K562 (cell line): ENCODE measurements at regions not wholly inside any gene's neighbourhood (a gene's known extent, or its start where the extent isn't known, plus 50 kb on each side); places are given as distances from the start of the nearest gene placed in this dataset.

Source experiments
- BCL6 ChIP-seq: fragments of 250-450 bp; sonication (Bioruptor Pico); IDR thresholded peaks from 2 replicates; pipeline ENCODE4 v1.4.0; 2020
- BCLAF1 ChIP-seq, 2 experiments: fragments of 450-650 bp in 1 of 2; IDR thresholded peaks; 2 replicates each; pipeline ENCODE4 v1.6.1; 2011 to 2017; ENCODE audit warnings: low read depth in 2 of 2, antibody characterized with exemption in 1 of 2, borderline replicate concordance in 1 of 2, low read length in 1 of 2, mild to moderate bottlenecking in 1 of 2, mixed read lengths in 1 of 2; ENCODE audit not compliant: control insufficient read depth in 1 of 2
- BRCA1 ChIP-seq, 2 experiments: fragments of 450-650 bp in 1 of 2; sonication (generic) in 1 of 2; formaldehyde crosslinking in 1 of 2; IDR thresholded peaks; 2 replicates each; pipeline versions ENCODE4 v1.5.0 to v1.6.1; 2017 to 2020; ENCODE audit warnings: mild to moderate bottlenecking in 1 of 2, missing genetic modification reagents in 1 of 2
- BRD9 ChIP-seq: fragments of 450-650 bp; IDR thresholded peaks from 2 replicates; pipeline ENCODE4 v1.6.1; 2018; ENCODE audit warnings: low read depth; ENCODE audit not compliant: partially characterized antibody
- CBFA2T2 ChIP-seq: fragments of 450-650 bp; conservative IDR thresholded peaks from 2 replicates; pipeline ENCODE4 v1.6.1; 2017; ENCODE audit warnings: mild to moderate bottlenecking
- ESRRA ChIP-seq: fragments of 450-650 bp; IDR thresholded peaks from 2 replicates; pipeline ENCODE4 v1.6.1; 2014; ENCODE audit warnings: low read depth, mild to moderate bottlenecking, moderate library complexity, borderline replicate concordance
- HCFC1 ChIP-seq: IDR thresholded peaks from 2 replicates; pipeline ENCODE4 v1.6.1; 2012; ENCODE audit warnings: low read depth, low read length, improper control_type of control experiment
- LCOR ChIP-seq: sonication (generic); formaldehyde crosslinking; IDR thresholded peaks from 2 replicates; pipeline ENCODE4 v1.8.0; 2022; ENCODE audit warnings: mild to moderate bottlenecking, missing genetic modification reagents
- MCM7 ChIP-seq, 2 experiments: fragments of 450-650 bp; IDR thresholded peaks; 2 replicates each; pipeline ENCODE4 v1.6.1; 2016 to 2018
- MYNN ChIP-seq, 2 experiments: sonication (generic); formaldehyde crosslinking in 1 of 2; IDR thresholded peaks; 2 replicates each; pipeline versions ENCODE4 v1.5.0 to v1.6.1; 2016 to 2020; ENCODE audit warnings: antibody characterized with exemption in 1 of 2, missing genetic modification reagents in 1 of 2
- NCOR1 ChIP-seq: fragments of 450-650 bp; IDR thresholded peaks from 2 replicates; pipeline ENCODE4 v1.6.1; 2016; ENCODE audit warnings: mild to moderate bottlenecking, moderate library complexity
- NKRF ChIP-seq: fragments of 450-650 bp; IDR thresholded peaks from 2 replicates; pipeline ENCODE4 v1.6.1; 2016; ENCODE audit warnings: borderline replicate concordance
- NR2C2 ChIP-seq, 2 experiments: fragments of 200-800 bp in 1 of 2; sonication (Bioruptor generic) in 1 of 2; sonication (generic) in 1 of 2; formaldehyde crosslinking in 1 of 2; IDR thresholded peaks; 2 replicates each; pipeline versions ENCODE4 v1.6.1 to v1.8.0; 2016 to 2022; ENCODE audit warnings: mild to moderate bottlenecking in 1 of 2, missing compliant biosample characterization in 1 of 2, missing genetic modification characterization in 1 of 2, missing genetic modification reagents in 1 of 2
- PPARD ChIP-seq: fragments of 250-450 bp; sonication (Bioruptor Pico); IDR thresholded peaks from 2 replicates; pipeline ENCODE4 v1.8.0; 2022; ENCODE audit warnings: inconsistent platforms, mild to moderate bottlenecking, moderate library complexity
- PYGO2 ChIP-seq: fragments of 450-650 bp; IDR thresholded peaks from 2 replicates; pipeline ENCODE4 v1.6.1; 2016; ENCODE audit warnings: mild to moderate bottlenecking, missing genetic modification characterization, moderate library complexity, missing compliant biosample characterization
- SETDB1 ChIP-seq: IDR thresholded peaks from one replicate; pipeline ENCODE4 v1.6.1; 2012; ENCODE audit warnings: low read length, control low read depth, inconsistent platforms
- SMARCA4 ChIP-seq: fragments of 450-650 bp; IDR thresholded peaks from 2 replicates; pipeline ENCODE4 v1.6.1; 2016
- STAT5A ChIP-seq: IDR thresholded peaks from 2 replicates; pipeline ENCODE4 v1.6.1; 2012; ENCODE audit warnings: low read length, inconsistent platforms, borderline replicate concordance
- STAT5B ChIP-seq: fragments of 250-450 bp; sonication (Bioruptor Pico); IDR thresholded peaks from 2 replicates; pipeline ENCODE4 v1.8.0; 2021; ENCODE audit warnings: mild to moderate bottlenecking, inconsistent platforms
- TEAD4 ChIP-seq, 2 experiments: sonication (generic) in 1 of 2; formaldehyde crosslinking in 1 of 2; IDR thresholded peaks; 2 replicates each; pipeline versions ENCODE4 v1.6.1 to v1.8.0; 2012 to 2022; ENCODE audit warnings: borderline replicate concordance in 1 of 2, inconsistent platforms in 1 of 2, low read length in 1 of 2, mild to moderate bottlenecking in 1 of 2, missing genetic modification reagents in 1 of 2
- XRCC4 ChIP-seq: IDR thresholded peaks from one replicate; pipeline ENCODE4 v1.6.1; 2011; ENCODE audit not compliant: insufficient read depth, insufficient read length; ENCODE audit errors: extremely low read depth
- ZKSCAN3 ChIP-seq: fragments of 250-450 bp; sonication (Bioruptor Pico); IDR thresholded peaks from 2 replicates; pipeline ENCODE4 v1.4.0; 2020
- ZNF140 ChIP-seq: fragments of 250-450 bp; sonication (Bioruptor Pico); IDR thresholded peaks from 2 replicates; pipeline ENCODE4 v1.8.0; 2021; ENCODE audit warnings: moderate library complexity, mild to moderate bottlenecking, inconsistent platforms
- ZNF316 ChIP-seq: fragments of 450-650 bp; IDR thresholded peaks from 2 replicates; pipeline ENCODE4 v1.6.1; 2016
- ZNF707 ChIP-seq: fragments of 250-450 bp; sonication (Bioruptor Pico); conservative IDR thresholded peaks from 2 replicates; pipeline ENCODE4 v1.8.0; 2022; ENCODE audit warnings: inconsistent platforms, mild to moderate bottlenecking, moderate library complexity
- ZNF79 ChIP-seq: fragments of 250-450 bp; sonication (Bioruptor Pico); IDR thresholded peaks from 2 replicates; pipeline ENCODE4 v1.4.0; 2020; ENCODE audit warnings: low read depth, mild to moderate bottlenecking, moderate library complexity

- no peak for TF ChIP-seq ZKSCAN3 (CRISPR knock-in tag)
- TF ChIP-seq ZNF140 (CRISPR knock-in tag) = no peak
- no peak for TF ChIP-seq NR2C2 (CRISPR knock-in tag; IDR thresholded peaks at IDR 0.05)
- TF ChIP-seq NR2C2 (tag; IDR thresholded peaks at IDR 0.05) = no peak
- no peak for TF ChIP-seq PYGO2
- TF ChIP-seq SETDB1 = no peak
- TF ChIP-seq STAT5A = peak; percentile 31; the same call in 1 of the 2 replicates
- no peak for TF ChIP-seq LCOR
- no peak for TF ChIP-seq HCFC1
- TF ChIP-seq NCOR1 = peak; percentile 69
- peak; percentile 68 for TF ChIP-seq CBFA2T2
- no peak for TF ChIP-seq BCLAF1 (IDR thresholded peaks at IDR 0.05; ENCODE audit: borderline replicate concordance in 1 of 2, control insufficient read depth in 1 of 2, low read depth in 2 of 2, low read length in 1 of 2)
- TF ChIP-seq BCL6 (CRISPR knock-in tag) = no peak
- peak; percentile 45; the same call in 1 of the 2 replicates for TF ChIP-seq TEAD4 (IDR thresholded peaks at IDR 0.05; ENCODE audit: low read length)
- no peak for TF ChIP-seq TEAD4 (CRISPR knock-in tag; IDR thresholded peaks at IDR 0.05; ENCODE audit: borderline replicate concordance)
- no peak for TF ChIP-seq PPARD
- TF ChIP-seq ZNF316 = no peak
- no peak for TF ChIP-seq BRD9
- no peak for TF ChIP-seq NKRF
- TF ChIP-seq STAT5B = no peak
- no peak for TF ChIP-seq MYNN (IDR thresholded peaks at IDR 0.05)
- TF ChIP-seq MYNN (CRISPR knock-in tag; IDR thresholded peaks at IDR 0.05) = no peak
- no peak for TF ChIP-seq ZNF707 (CRISPR knock-in tag)
- TF ChIP-seq MCM7 (IDR thresholded peaks at IDR 0.05) = no peak
- TF ChIP-seq XRCC4 = no peak
- no peak for TF ChIP-seq BRCA1 (IDR thresholded peaks at IDR 0.05)
- TF ChIP-seq BRCA1 (CRISPR knock-in tag; IDR thresholded peaks at IDR 0.05) = no peak
- no peak for TF ChIP-seq ZNF79 (CRISPR knock-in tag)
- no peak for TF ChIP-seq SMARCA4
- TF ChIP-seq ESRRA = no peak
Measured at GRCh38 chr5:3835811-3836210, 240.2 kb downstream of the IRX1 start (continued).
